ENCODE measurements at regions not wholly inside any gene's neighbourhood (a gene's known extent, or its start where the extent isn't known, plus 50 kb on each side); places are given as distances from the start of the nearest gene placed in this dataset.

GRCh38 chr2:146642066-146642465 lies 1202.8 kb upstream of the ACVR2A start:
- FAIRE-seq: no peak
- TF ChIP-seq, protein P1, sequence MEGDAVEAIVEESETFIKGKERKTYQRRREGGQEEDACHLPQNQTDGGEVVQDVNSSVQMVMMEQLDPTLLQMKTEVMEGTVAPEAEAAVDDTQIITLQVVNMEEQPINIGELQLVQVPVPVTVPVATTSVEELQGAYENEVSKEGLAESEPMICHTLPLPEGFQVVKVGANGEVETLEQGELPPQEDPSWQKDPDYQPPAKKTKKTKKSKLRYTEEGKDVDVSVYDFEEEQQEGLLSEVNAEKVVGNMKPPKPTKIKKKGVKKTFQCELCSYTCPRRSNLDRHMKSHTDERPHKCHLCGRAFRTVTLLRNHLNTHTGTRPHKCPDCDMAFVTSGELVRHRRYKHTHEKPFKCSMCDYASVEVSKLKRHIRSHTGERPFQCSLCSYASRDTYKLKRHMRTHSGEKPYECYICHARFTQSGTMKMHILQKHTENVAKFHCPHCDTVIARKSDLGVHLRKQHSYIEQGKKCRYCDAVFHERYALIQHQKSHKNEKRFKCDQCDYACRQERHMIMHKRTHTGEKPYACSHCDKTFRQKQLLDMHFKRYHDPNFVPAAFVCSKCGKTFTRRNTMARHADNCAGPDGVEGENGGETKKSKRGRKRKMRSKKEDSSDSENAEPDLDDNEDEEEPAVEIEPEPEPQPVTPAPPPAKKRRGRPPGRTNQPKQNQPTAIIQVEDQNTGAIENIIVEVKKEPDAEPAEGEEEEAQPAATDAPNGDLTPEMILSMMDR (IDR thresholded peaks at IDR 0.05; ENCODE audit: insufficient read depth, low read length, severe bottlenecking): no peak

GRCh38 chr2:146634230-146635097 lies 1210.4 kb upstream of the ACVR2A start:
- FAIRE-seq (no peak), DNase-seq (ENCODE audit: low read depth) (peak; percentile 97)
- TF ChIP-seq, protein P1 (IDR thresholded peaks at IDR 0.05; ENCODE audit: insufficient read depth, low read length, severe bottlenecking): no peak
- no peaks in the 10 kb centered on the region for H3K27me3 ChIP-seq (ENCODE audit: control insufficient read depth, insufficient read depth, low read length)
- no peak overlapping the region for H3K4me3 ChIP-seq (ENCODE audit: low read depth, low read length)
- H3K36me3 ChIP-seq (ENCODE audit: control insufficient read depth, insufficient read depth, low read length): no peaks in the 10 kb centered on the region

More at GRCh38 chr2:146642066-146642465, 1202.8 kb upstream of the ACVR2A start:
- no peak overlapping the region for H3K4me3 ChIP-seq (ENCODE audit: low read depth, low read length)
- no peaks in the 10 kb centered on the region for H3K27me3 ChIP-seq (ENCODE audit: control insufficient read depth, insufficient read depth, low read length)
- no peaks in the 10 kb centered on the region for H3K36me3 ChIP-seq (ENCODE audit: control insufficient read depth, insufficient read depth, low read length)
- peak; percentile 39 for DNase-seq (ENCODE audit: low read depth)

GRCh38 chr2:146633159-146633558 lies 1211.7 kb upstream of the ACVR2A start:
- Histone ChIP-seq H3K36me3 (ENCODE audit: control insufficient read depth, insufficient read depth, low read length) (no peaks in the 10 kb centered on the region), H3K27me3 (ENCODE audit: control insufficient read depth, insufficient read depth, low read length) (no peaks in the 10 kb centered on the region), H3K4me3 (ENCODE audit: low read depth, low read length) (no peak overlapping the region)
- TF ChIP-seq, protein P1 (IDR thresholded peaks at IDR 0.05; ENCODE audit: insufficient read depth, low read length, severe bottlenecking): no peak
- DNase-seq (ENCODE audit: low read depth): no peak
- no peak for FAIRE-seq

- FAIRE-seq (no peak), DNase-seq (ENCODE audit: low read depth) (no peak)
- H3K27me3 ChIP-seq (ENCODE audit: control insufficient read depth, insufficient read depth, low read length): no peaks in the 10 kb centered on the region
- TF ChIP-seq, protein P1 (IDR thresholded peaks at IDR 0.05; ENCODE audit: insufficient read depth, low read length, severe bottlenecking): no peak
- H3K36me3 ChIP-seq (ENCODE audit: control insufficient read depth, insufficient read depth, low read length): no peaks in the 10 kb centered on the region
- H3K4me3 ChIP-seq (ENCODE audit: low read depth, low read length): no peak overlapping the region
Observed at GRCh38 chr2:146632707-146633106, 1212.1 kb upstream of the ACVR2A start.

DNA sequence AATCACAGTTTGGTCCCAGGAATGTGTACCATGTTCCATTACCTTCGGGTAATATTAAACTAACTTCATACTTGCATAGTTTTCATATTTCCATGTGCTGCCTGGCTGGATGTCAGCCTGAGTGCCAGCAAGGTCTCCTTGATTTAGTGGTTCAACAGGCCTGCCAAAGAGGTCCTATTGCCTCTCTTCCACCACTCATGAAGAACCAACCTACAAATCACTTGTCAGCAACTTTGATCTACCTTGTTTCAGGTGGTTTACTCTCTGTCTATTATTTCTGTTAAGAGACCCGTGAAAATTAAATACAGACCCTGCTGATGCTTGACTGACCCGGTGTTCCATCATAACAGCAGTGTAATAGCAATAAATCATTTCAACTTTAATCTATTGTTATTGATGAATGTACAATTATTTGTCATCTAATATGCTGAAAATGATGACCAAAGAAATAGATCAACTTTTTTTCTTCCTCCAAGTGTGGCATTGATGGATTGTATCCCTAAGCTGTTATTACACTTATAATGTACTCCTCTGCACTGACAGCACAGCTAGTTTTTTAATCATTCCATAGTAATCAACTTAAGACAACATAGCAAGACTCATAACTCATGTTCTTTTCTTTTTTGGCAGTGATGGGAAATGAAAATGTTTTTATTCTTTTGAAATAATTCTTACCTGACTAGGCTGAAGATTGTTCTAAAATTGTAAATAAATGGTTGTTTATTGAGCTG lies 1220.2 kb upstream of the ACVR2A start:
- no peaks in the 10 kb centered on the region for H3K36me3 ChIP-seq (ENCODE audit: control insufficient read depth, insufficient read depth, low read length)
- FAIRE-seq (no peak), DNase-seq (ENCODE audit: low read depth) (no peak)
- TF ChIP-seq, protein P1 (IDR thresholded peaks at IDR 0.05; ENCODE audit: insufficient read depth, low read length, severe bottlenecking): no peak
- H3K27me3 ChIP-seq (ENCODE audit: control insufficient read depth, insufficient read depth, low read length): no peaks in the 10 kb centered on the region
- H3K4me3 ChIP-seq (ENCODE audit: low read depth, low read length): no peak overlapping the region

Data from bronchial epithelial cell (primary cell).